ENCODE measurements at regions not wholly inside any gene's neighbourhood (a gene's known extent, or its start where the extent isn't known, plus 50 kb on each side); places are given as distances from the start of the nearest gene placed in this dataset.

DNA sequence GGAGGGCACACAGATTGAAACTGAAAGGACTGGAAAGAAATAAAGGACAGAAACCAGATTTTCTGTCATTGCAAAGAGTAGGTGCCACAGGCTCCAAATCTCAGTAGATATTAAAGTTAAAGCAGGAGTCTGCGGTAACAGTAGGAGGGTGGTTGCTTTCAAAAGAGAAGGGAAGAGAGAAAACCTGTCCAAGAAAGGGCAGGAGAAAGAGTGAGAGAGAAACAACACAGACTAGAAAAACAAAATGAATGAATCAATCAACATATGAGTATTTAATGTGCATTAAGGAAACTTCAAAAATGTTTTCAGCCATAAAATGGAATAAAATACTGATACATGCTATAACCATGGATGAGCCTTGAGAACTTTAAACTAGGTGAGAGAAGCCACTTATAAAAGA lies 143.1 kb upstream of the CTAGE1 start:
- Histone ChIP-seq H3K27ac (peak overlapping the region in 1 of 2 experiments; percentile 99; a peak in 2 of 6 replicates), H3K4me3 (no peak overlapping the region), H3K9me3 (no peaks in the 10 kb centered on the region), H3K4me1 (peaks cover 34% of the 10 kb centered on the region), H3K4me2 (no peak overlapping the region; the same call in 2 of the 3 replicates)
- TF ChIP-seq ZSCAN20 (CRISPR knock-in tag; IDR thresholded peaks at IDR 0.05) (no peak), TP53 (CRISPR knock-in tag; IDR thresholded peaks at IDR 0.05) (no peak), HEYL (CRISPR knock-in tag; IDR thresholded peaks at IDR 0.05) (no peak), EP300 (IDR thresholded peaks at IDR 0.05) (no peak), NR3C1 (IDR thresholded peaks at IDR 0.05) (no peak), JUN (IDR thresholded peaks at IDR 0.05) (no peak)
- TF ChIP-seq, protein P1, sequence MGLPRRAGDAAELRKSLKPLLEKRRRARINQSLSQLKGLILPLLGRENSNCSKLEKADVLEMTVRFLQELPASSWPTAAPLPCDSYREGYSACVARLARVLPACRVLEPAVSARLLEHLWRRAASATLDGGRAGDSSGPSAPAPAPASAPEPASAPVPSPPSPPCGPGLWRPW (IDR thresholded peaks at IDR 0.05), result no peak
- ATAC-seq (no peak), FAIRE-seq (no peak), DNase-seq (ENCODE audit: low read depth in 1 of 2, low spot score in 1 of 2) (no peak)
- CTCF ChIA-PET, result interaction anchor here (0.6 to 1.0 kb wide), 2 partner anchors 77 to 433 kb away, joined by 3 read pairs; no protein-coding TSS in a partner anchor
- POLR2A ChIA-PET, result interaction anchor here (0.6 to 0.8 kb wide), 3 partner anchors 55 to 392 kb away, joined by 4 to 6 read pairs (median 6); no protein-coding TSS in a partner anchor
- 88% methylated on average over 1 of the region's 1 CpG for WGBS (ENCODE audit: missing lambda C conversion rate)

DNA sequence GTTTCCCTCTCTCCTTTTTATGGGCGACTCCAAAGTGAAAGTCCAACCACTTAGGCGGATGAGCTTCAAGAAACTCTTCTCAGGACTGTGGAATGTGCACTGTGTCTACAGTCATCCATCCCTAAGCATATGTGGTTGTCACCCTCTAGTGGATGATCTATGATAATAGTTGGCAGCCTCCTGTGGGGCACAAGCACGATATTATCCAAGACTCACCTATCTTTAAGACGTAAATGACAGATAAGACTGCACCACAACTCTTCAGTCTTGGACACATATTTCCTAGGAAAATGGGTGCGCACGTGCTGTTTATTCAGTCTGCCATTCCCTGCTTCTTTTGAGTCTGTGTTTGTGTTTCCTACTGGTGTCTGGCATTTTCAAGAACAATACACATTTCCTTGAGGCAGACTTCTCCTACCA lies 145.5 kb upstream of the CTAGE1 start:
- H3K4me2 ChIP-seq, result peak overlapping the region; percentile 67
- CTCF ChIA-PET, result interaction anchor here (0.6 to 1.6 kb wide), 30 partner anchors 11 to 742 kb away, joined by 3 to 7 read pairs (median 3); no protein-coding TSS in a partner anchor
- peaks cover 24% of the 10 kb centered on the region for H3K4me1 ChIP-seq
- H3K4me3 ChIP-seq, result no peak overlapping the region
- 4% methylated on average over 6 of the region's 6 CpGs for WGBS (ENCODE audit: missing lambda C conversion rate)
- TF ChIP-seq TP53 (CRISPR knock-in tag; IDR thresholded peaks at IDR 0.05), result no peak
- TF ChIP-seq KDM1A (IDR thresholded peaks at IDR 0.05; ENCODE audit: low read depth), result no peak
- peak; percentile 92 for TF ChIP-seq SMC3 (IDR thresholded peaks at IDR 0.05)
- no peak for TF ChIP-seq POLR2A (IDR thresholded peaks at IDR 0.05; ENCODE audit: low read length)
- TF ChIP-seq HOXA7 (CRISPR knock-in tag; IDR thresholded peaks at IDR 0.05), result no peak
- TF ChIP-seq NR3C1 (IDR thresholded peaks at IDR 0.05), result no peak
- no peak for TF ChIP-seq CHD2 (IDR thresholded peaks at IDR 0.05; ENCODE audit: low read length, partially characterized antibody)
- no peak for TF ChIP-seq RCOR1 (IDR thresholded peaks at IDR 0.05; ENCODE audit: low read depth, low read length)
- TF ChIP-seq, protein P2, sequence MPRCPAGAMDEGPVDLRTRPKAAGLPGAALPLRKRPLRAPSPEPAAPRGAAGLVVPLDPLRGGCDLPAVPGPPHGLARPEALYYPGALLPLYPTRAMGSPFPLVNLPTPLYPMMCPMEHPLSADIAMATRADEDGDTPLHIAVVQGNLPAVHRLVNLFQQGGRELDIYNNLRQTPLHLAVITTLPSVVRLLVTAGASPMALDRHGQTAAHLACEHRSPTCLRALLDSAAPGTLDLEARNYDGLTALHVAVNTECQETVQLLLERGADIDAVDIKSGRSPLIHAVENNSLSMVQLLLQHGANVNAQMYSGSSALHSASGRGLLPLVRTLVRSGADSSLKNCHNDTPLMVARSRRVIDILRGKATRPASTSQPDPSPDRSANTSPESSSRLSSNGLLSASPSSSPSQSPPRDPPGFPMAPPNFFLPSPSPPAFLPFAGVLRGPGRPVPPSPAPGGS (IDR thresholded peaks at IDR 0.05), result no peak
- TF ChIP-seq JUNB (IDR thresholded peaks at IDR 0.05), result no peak
- TF ChIP-seq CBX2 (IDR thresholded peaks at IDR 0.05; ENCODE audit: borderline replicate concordance, low read depth), result no peak
- TF ChIP-seq MAFK (IDR thresholded peaks at IDR 0.05; ENCODE audit: partially characterized antibody), result no peak
- no peak for TF ChIP-seq EHMT2 (IDR thresholded peaks at IDR 0.05; ENCODE audit: low read depth)
- peak; percentile 95 for TF ChIP-seq RAD21 (conservative IDR thresholded peaks at IDR 0.05 in 1 of 2, IDR thresholded peaks at IDR 0.05 in 1 of 2)
- TF ChIP-seq HDAC2 (IDR thresholded peaks at IDR 0.05), result no peak
- TF ChIP-seq, protein P3, sequence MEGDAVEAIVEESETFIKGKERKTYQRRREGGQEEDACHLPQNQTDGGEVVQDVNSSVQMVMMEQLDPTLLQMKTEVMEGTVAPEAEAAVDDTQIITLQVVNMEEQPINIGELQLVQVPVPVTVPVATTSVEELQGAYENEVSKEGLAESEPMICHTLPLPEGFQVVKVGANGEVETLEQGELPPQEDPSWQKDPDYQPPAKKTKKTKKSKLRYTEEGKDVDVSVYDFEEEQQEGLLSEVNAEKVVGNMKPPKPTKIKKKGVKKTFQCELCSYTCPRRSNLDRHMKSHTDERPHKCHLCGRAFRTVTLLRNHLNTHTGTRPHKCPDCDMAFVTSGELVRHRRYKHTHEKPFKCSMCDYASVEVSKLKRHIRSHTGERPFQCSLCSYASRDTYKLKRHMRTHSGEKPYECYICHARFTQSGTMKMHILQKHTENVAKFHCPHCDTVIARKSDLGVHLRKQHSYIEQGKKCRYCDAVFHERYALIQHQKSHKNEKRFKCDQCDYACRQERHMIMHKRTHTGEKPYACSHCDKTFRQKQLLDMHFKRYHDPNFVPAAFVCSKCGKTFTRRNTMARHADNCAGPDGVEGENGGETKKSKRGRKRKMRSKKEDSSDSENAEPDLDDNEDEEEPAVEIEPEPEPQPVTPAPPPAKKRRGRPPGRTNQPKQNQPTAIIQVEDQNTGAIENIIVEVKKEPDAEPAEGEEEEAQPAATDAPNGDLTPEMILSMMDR (IDR thresholded peaks at IDR 0.05), result peak; percentile 74
- TF ChIP-seq, protein P4, sequence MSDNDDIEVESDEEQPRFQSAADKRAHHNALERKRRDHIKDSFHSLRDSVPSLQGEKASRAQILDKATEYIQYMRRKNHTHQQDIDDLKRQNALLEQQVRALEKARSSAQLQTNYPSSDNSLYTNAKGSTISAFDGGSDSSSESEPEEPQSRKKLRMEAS (IDR thresholded peaks at IDR 0.05), result 0 out of 2 replicates have a peak, but pooled peaks have one; percentile 17
- TF ChIP-seq, protein P1 (IDR thresholded peaks at IDR 0.05), result no peak
- peak; percentile 82 to 86 for DNase-seq (ENCODE audit: low read depth in 1 of 2, low spot score in 1 of 2)
- FAIRE-seq, result peak; percentile 93
- H3K9me3 ChIP-seq, result no peaks in the 10 kb centered on the region
- POLR2A ChIA-PET, result no interaction called here
- ATAC-seq, result peak; percentile 74 to 84; a peak in 5 of 6 replicates
- H3K27ac ChIP-seq, result peak overlapping the region; percentile 57 to 79; a peak in 5 of 6 replicates
